ENCODE measurements at regions not wholly inside any gene's neighbourhood (a gene's known extent, or its start where the extent isn't known, plus 50 kb on each side); places are given as distances from the start of the nearest gene placed in this dataset.
A peak's percentile ranks its signal among the peaks of the same experiment; 100 is the strongest.

GRCh38 chr2:120661551-120661950 lies 74.1 kb upstream of the GLI2 start:
- Histone ChIP-seq H3K14ac (ENCODE audit: insufficient read depth, low read length) (no peak overlapping the region), H2BK5ac (ENCODE audit: insufficient read length, low read length) (no peak overlapping the region), H3K23me2 (ENCODE audit: insufficient read length, low read depth, low read length, poor library complexity, severe bottlenecking) (no peaks in the 10 kb centered on the region), H2BK12ac (ENCODE audit: insufficient read length, low read depth, low read length) (no peak overlapping the region), H2BK20ac (ENCODE audit: low read depth, low read length, poor library complexity, severe bottlenecking) (no peak overlapping the region), H3K9ac (ENCODE audit: extremely low read depth, insufficient read length, low read length) (no peak overlapping the region), H4K91ac (ENCODE audit: insufficient read length, low read depth, low read length) (no peak overlapping the region), H3K79me1 (ENCODE audit: insufficient read depth, low read depth, low read length, poor library complexity, severe bottlenecking) (no peaks in the 10 kb centered on the region), H3T11ph (ENCODE audit: low read length) (no peak overlapping the region), H4K20me1 (ENCODE audit: control insufficient read depth, insufficient read depth, insufficient read length) (no peaks in the 10 kb centered on the region), H4K8ac (replicated peaks; ENCODE audit: insufficient read length, low read depth, low read length) (no peak overlapping the region), H3K56ac (ENCODE audit: insufficient read length, low read depth, low read length) (no peak overlapping the region), H3K4me1 (ENCODE audit: insufficient read depth, low read length) (no peaks in the 10 kb centered on the region), H2AFZ (ENCODE audit: low read length) (no peak overlapping the region), H4K5ac (ENCODE audit: insufficient read length, low read depth, low read length) (no peak overlapping the region), H2BK120ac (ENCODE audit: low read depth, low read length, poor library complexity, severe bottlenecking) (no peak overlapping the region), H3K79me2 (ENCODE audit: insufficient read depth, low read length) (no peaks in the 10 kb centered on the region), H3K23ac (ENCODE audit: insufficient read length, low read depth, low read length) (no peak overlapping the region), H3K27ac (ENCODE audit: insufficient read length, low read depth, low read length) (no peak overlapping the region), H2BK15ac (ENCODE audit: low read depth, low read length) (no peak overlapping the region), H3K4me2 (ENCODE audit: insufficient read depth, insufficient read length, low read length) (no peak overlapping the region), H3K4ac (ENCODE audit: low read depth, low read length) (no peak overlapping the region), H3K18ac (ENCODE audit: insufficient read length, low read depth, low read length) (no peak overlapping the region), H3K27me3 (ENCODE audit: insufficient read depth, low read length) (no peaks in the 10 kb centered on the region), H2AK5ac (ENCODE audit: insufficient read length, low read length) (no peak overlapping the region), H3K9me3 (ENCODE audit: control insufficient read depth, low read depth, low read length) (peaks cover 4% of the 10 kb centered on the region)
- H3K9me3 Mint-ChIP-seq: peaks cover 24 to 25% of the 10 kb centered on the region in 2 experiments
- no peak overlapping the region for H3K27ac Mint-ChIP-seq
- no CpG with 5 or more reads among the region's 16 CpGs for WGBS (ENCODE audit: extremely low coverage, insufficient read length, low lambda C conversion rate)
- H3K36me3 Mint-ChIP-seq (ENCODE audit: insufficient read depth in 1 of 3, low read depth in 3 of 3): peaks cover 7 to 24% (median 13%) of the 10 kb centered on the region in 3 experiments; a peak in 5 of 7 replicates
- peak overlapping the region in 1 of 2 experiments; percentile 13; a peak in 1 of 5 replicates for H3K4me3 Mint-ChIP-seq
- peak; percentile 94 for DNase-seq
- peaks cover 89% of the 10 kb centered on the region for H3K27me3 Mint-ChIP-seq (ENCODE audit: low read depth)
- TF ChIP-seq CTCF (conservative IDR thresholded peaks at IDR 0.05): no peak
- H3K4me1 Mint-ChIP-seq: peaks cover 10 to 13% of the 10 kb centered on the region in 2 experiments

Measured in H9 (cell line).